GF-D8 (cell line): ENCODE measurements at regions not wholly inside any gene's neighbourhood (a gene's known extent, or its start where the extent isn't known, plus 50 kb on each side); places are given as distances from the start of the nearest gene placed in this dataset.
"Not testable (repeated sequence)": the region's sequence is repeated elsewhere in the genome, so short reads cannot be mapped to it uniquely, and the experiment has no call there.

Experiments
- DNase-seq: peaks from one replicate; lab custom pipeline; 2025; lab: John Stamatoyannopoulos, UW

GRCh38 chr20:57826666-57827287 is 117.0 kb upstream of the PMEPA1 start:
- DNase-seq: no peak

- no peak for DNase-seq
Measured at GRCh38 chr20:57824909-57825308, 115.1 kb upstream of the PMEPA1 start.

- no peak for DNase-seq
Measured at GRCh38 chr20:57821935-57822334, 112.1 kb upstream of the PMEPA1 start.

GRCh38 chr20:57819691-57820380 is 110.0 kb upstream of the PMEPA1 start:
- DNase-seq: no peak

- DNase-seq: no peak
Measured at GRCh38 chr20:57819291-57819690, 109.5 kb upstream of the PMEPA1 start.

GRCh38 chr20:57818418-57819181 is 108.8 kb upstream of the PMEPA1 start:
- no peak for DNase-seq

GRCh38 chr20:57815405-57815804 is 105.6 kb upstream of the PMEPA1 start:
- no peak for DNase-seq

- no peak for DNase-seq
Measured at GRCh38 chr20:57814529-57814928, 104.7 kb upstream of the PMEPA1 start.

- no peak for DNase-seq
Measured at GRCh38 chr20:57813509-57814269, 103.9 kb upstream of the PMEPA1 start.

GRCh38 chr20:57812632-57813031 is 102.8 kb upstream of the PMEPA1 start:
- DNase-seq: not testable (repeated sequence)

GRCh38 chr20:57811374-57812020 is 101.7 kb upstream of the PMEPA1 start:
- DNase-seq: no peak

- DNase-seq: no peak
Measured at GRCh38 chr20:57810511-57811373, 100.9 kb upstream of the PMEPA1 start.

- no peak for DNase-seq
Measured at GRCh38 chr20:57809661-57810172, 99.9 kb upstream of the PMEPA1 start.

GRCh38 chr20:57809149-57809548 is 99.3 kb upstream of the PMEPA1 start:
- no peak for DNase-seq

- no peak for DNase-seq
Measured at GRCh38 chr20:57808264-57809070, 98.7 kb upstream of the PMEPA1 start.

GRCh38 chr20:57807401-57808263 is 97.8 kb upstream of the PMEPA1 start:
- no peak for DNase-seq

- no peak for DNase-seq
Measured at GRCh38 chr20:57806975-57807374, 97.2 kb upstream of the PMEPA1 start.

- DNase-seq: no peak
Measured at GRCh38 chr20:57806476-57806875, 96.7 kb upstream of the PMEPA1 start.

GRCh38 chr20:57805747-57806146 is 95.9 kb upstream of the PMEPA1 start:
- DNase-seq: no peak
